Mucosa of descending colon (tissue), 3 donors: ENCODE measurements at regions not wholly inside any gene's neighbourhood (a gene's known extent, or its start where the extent isn't known, plus 50 kb on each side); places are given as distances from the start of the nearest gene placed in this dataset.

Experiments
- ATAC-seq: fragments of 200-7000 bp; cut with Tn5 transposase; one replicate; pipeline ENCODE4 v1.9.1; 2020; ENCODE audit warnings: mild to moderate bottlenecking, moderate library complexity
- DNase-seq, 3 donors: peaks; one replicate each; pipeline ENCODE4 v3.0.0-alpha.2; 2020
- H3K36me3 ChIP-seq: fragments of 200-600 bp; one replicate; pipeline ENCODE4 v1.8.0; 2021; ENCODE audit warnings: low read depth, mild to moderate bottlenecking
- H3K4me1 ChIP-seq: fragments of 200-600 bp; one replicate; pipeline ENCODE4 v1.8.0; 2021; ENCODE audit warnings: low read depth, mild to moderate bottlenecking
- H3K4me3 ChIP-seq: fragments of 200-600 bp; one replicate; pipeline ENCODE4 v1.8.0; 2021; ENCODE audit warnings: mild to moderate bottlenecking
- H3K9me3 ChIP-seq: fragments of 200-600 bp; one replicate; pipeline ENCODE4 v1.8.0; 2021; ENCODE audit warnings: mild to moderate bottlenecking
- intact Hi-C, 2 donors: fragments of 100-400 bp; cut with DNase I in 1 of 2; cut with micrococcal nuclease in 1 of 2; formaldehyde crosslinking; loops; one replicate each; pipeline versions ENCODE4 v1.11.0 to v1.11.1; 2022; cut with DNase I, micrococcal nuclease
- TF ChIP-seq, protein P1 (sequence below): fragments of 200-600 bp; IDR thresholded peaks from one replicate; pipeline ENCODE4 v1.8.0; 2022; ENCODE audit warnings: antibody characterized with exemption, mild to moderate bottlenecking
- donor health status: DM: no; HTN: no; CAD: no; lungs with moderate emphysema.
- donor health status: DM: no; HTN: no; CAD: no.
- donor health status: DM: no; HTN: yes; CAD: no.

DNA sequence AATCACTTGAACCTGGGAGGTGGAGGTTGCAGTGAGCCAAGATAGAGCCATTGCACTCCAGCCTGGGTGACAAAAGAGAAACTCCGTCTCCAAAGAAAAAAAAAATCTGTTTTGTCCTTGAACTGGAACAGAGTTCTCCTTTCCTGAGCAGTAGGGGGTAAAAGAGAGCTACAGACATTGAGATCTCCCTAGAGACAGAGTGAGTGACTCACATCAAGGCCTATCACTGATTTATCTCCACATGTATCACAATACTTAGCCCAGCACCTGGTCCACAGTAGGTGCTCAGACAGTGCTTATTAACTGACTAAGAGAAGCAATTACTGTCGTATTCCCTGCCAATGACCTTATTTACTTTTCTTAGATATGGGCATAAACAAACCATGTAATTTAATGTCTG lies 354.1 kb upstream of the C1orf87 start:
- ATAC-seq (no peak), DNase-seq (no peak)
- TF ChIP-seq, protein P1, sequence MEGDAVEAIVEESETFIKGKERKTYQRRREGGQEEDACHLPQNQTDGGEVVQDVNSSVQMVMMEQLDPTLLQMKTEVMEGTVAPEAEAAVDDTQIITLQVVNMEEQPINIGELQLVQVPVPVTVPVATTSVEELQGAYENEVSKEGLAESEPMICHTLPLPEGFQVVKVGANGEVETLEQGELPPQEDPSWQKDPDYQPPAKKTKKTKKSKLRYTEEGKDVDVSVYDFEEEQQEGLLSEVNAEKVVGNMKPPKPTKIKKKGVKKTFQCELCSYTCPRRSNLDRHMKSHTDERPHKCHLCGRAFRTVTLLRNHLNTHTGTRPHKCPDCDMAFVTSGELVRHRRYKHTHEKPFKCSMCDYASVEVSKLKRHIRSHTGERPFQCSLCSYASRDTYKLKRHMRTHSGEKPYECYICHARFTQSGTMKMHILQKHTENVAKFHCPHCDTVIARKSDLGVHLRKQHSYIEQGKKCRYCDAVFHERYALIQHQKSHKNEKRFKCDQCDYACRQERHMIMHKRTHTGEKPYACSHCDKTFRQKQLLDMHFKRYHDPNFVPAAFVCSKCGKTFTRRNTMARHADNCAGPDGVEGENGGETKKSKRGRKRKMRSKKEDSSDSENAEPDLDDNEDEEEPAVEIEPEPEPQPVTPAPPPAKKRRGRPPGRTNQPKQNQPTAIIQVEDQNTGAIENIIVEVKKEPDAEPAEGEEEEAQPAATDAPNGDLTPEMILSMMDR, result no peak
- H3K4me3 ChIP-seq, result no peak overlapping the region
- no peaks in the 10 kb centered on the region for H3K4me1 ChIP-seq
- H3K9me3 ChIP-seq, result no peaks in the 10 kb centered on the region
- H3K36me3 ChIP-seq, result no peaks in the 10 kb centered on the region
- intact Hi-C loops, result no loop called here

DNA sequence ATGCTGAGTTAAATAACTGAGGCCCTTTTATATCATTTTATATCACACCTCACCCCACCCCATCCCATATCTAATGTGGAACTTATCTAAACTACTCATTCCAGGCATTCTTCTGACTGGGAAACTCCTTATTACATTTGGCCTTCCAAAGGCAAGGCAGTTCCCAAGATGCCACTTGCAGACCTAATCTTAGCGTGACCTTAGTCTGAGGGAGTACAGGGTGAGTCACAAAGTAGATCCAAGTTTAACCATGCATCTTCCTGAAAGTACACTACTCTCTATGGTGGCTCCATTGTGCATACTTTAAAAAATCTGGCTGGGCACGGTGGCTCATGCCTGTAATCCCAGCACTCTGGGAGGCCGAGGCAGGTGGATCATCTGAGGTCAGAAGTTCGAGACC lies 353.6 kb upstream of the C1orf87 start:
- H3K4me1 ChIP-seq, result no peaks in the 10 kb centered on the region
- TF ChIP-seq, protein P1, result no peak
- intact Hi-C loops, result no loop called here
- H3K4me3 ChIP-seq, result no peak overlapping the region
- no peaks in the 10 kb centered on the region for H3K9me3 ChIP-seq
- no peaks in the 10 kb centered on the region for H3K36me3 ChIP-seq
- ATAC-seq (no peak), DNase-seq (peak in 1 of 3 donors; percentile 10)

DNA sequence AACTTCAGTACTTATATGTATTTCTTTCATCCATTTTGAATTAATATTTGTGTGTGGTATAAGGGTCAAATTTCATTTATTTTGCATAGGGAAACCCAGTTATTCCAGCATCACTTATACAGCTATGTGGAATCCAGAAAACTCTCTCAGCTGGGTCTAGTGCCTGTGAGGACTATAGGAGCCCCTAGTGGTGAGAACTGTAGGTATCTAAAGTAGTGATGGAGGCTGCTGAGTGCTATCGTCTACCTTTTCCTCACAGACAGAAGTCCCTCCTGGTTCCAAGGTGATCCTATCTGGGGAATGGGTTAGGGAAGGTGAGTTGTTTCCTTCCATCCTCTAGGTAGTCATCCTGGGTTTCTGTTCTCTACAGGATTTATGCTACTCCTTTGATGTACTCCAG lies 352.0 kb upstream of the C1orf87 start:
- peak in 1 of 3 donors; percentile 3 for DNase-seq
- Histone ChIP-seq H3K36me3 (no peaks in the 10 kb centered on the region), H3K9me3 (no peaks in the 10 kb centered on the region), H3K4me3 (no peak overlapping the region), H3K4me1 (no peaks in the 10 kb centered on the region)
- ATAC-seq, result peak; percentile 62
- TF ChIP-seq, protein P1, result no peak
- intact Hi-C loops, result no loop called here

DNA sequence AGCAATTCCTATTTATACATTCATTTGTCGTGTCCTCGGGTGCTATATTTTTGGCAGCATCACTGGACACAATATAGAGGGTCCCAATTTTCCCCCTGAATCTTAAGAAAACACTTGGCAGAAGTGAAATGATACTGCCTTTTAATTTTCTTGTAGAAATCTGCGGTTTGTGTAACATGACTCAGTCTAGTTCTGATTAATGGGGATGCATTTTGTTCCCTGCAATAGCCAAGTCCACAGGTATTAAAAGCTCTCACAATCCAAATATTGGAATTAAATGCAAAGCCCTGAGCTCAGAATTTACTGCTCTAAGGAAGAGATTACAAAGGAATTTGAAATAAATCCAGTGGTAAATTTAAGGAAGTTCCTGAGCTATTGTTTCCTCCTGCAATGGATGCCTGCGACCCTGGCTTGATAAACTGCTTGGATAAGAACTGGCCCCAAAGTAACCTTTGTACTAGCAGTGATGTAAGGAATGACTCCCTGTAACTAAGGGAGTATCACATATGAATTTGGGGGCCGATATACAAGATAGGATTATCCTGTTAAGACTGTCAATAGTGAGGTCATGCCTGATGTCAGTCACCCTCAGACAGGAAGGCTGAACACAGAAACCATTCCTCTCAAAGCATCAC lies 349.7 kb upstream of the C1orf87 start:
- Histone ChIP-seq H3K36me3 (no peaks in the 10 kb centered on the region), H3K4me3 (no peak overlapping the region), H3K4me1 (no peaks in the 10 kb centered on the region), H3K9me3 (no peaks in the 10 kb centered on the region)
- DNase-seq (no peak), ATAC-seq (no peak)
- TF ChIP-seq, protein P1, result no peak
- intact Hi-C loops, result no loop called here

DNA sequence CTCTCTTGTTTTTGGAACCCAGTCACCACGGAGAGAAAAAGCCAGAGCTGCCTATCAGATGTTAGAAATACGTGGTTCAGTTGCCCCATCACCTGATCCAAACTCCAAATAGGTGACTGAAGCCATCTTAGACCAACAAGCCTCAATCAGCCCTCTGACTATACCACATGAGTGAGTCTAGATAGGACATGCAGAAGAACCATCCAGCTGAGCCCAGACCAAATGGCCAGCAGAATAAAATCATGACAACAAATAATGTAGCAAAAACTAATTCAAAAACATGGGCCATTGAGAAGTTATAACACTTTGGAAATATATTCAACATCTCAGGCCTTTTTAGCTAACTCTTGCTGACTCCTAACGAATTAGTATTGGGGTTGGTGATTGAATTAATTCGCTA lies 348.4 kb upstream of the C1orf87 start:
- no peaks in the 10 kb centered on the region for H3K9me3 ChIP-seq
- TF ChIP-seq, protein P1, result no peak
- intact Hi-C loops, result no loop called here
- ATAC-seq, result no peak
- DNase-seq, result no peak
- no peak overlapping the region for H3K4me3 ChIP-seq
- H3K4me1 ChIP-seq, result no peaks in the 10 kb centered on the region
- H3K36me3 ChIP-seq, result no peaks in the 10 kb centered on the region

DNA sequence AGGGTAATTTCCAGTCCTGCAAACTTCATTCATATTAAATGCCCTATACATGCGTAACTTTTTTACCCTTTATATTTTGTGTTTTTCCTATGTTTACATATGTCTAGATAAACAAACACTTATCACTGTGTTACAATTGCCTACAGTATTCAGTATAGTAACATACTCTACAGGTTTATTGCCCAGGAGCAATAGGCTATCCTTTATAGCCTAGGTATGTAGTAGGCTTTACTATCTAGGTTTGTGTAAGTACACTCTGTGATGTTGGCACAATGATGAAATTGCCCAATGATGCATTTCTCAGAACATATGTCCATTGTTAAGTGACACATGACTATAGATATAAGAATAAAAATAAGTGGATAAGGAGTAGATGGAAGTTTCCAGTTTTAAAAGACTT lies 345.5 kb upstream of the C1orf87 start:
- Histone ChIP-seq H3K4me1 (no peaks in the 10 kb centered on the region), H3K4me3 (no peak overlapping the region), H3K36me3 (no peaks in the 10 kb centered on the region), H3K9me3 (no peaks in the 10 kb centered on the region)
- ATAC-seq (peak; percentile 97), DNase-seq (peak in 1 of 3 donors; percentile 32)
- TF ChIP-seq, protein P1, result no peak
- intact Hi-C loops, result no loop called here
